ENCODE measurements at regions not wholly inside any gene's neighbourhood (a gene's known extent, or its start where the extent isn't known, plus 50 kb on each side); places are given as distances from the start of the nearest gene placed in this dataset.

DNA sequence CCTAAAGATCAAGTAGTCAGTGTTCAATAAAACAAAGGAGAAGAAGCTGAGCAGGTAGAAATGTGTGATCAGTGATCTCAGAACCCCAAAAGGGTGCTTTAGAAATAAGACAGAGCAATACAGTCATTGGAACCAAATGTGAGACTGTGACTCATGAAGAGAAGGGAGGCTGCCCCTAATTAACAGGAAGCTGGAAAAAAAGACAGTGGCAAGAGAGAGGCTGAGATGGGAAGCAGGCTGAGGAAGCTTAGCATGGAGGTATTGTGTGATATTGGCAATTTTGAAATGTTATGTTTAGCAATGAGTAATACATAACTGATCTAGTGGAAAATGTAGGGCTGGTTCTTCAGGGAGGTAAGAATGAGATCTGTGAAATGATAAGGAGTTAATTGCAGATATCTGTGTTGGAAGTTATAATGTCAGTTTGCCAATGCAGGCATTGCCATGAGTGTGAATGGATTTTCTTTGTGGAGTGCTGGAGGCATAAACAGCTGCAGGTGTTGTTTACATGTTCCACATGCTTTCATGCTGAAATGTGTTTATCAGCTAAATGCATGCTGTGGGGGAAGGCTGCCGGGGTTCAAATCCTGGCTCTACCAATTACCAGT is 90.6 kb upstream of the CACNA1E start:
- DNase-seq = no peak

DNA sequence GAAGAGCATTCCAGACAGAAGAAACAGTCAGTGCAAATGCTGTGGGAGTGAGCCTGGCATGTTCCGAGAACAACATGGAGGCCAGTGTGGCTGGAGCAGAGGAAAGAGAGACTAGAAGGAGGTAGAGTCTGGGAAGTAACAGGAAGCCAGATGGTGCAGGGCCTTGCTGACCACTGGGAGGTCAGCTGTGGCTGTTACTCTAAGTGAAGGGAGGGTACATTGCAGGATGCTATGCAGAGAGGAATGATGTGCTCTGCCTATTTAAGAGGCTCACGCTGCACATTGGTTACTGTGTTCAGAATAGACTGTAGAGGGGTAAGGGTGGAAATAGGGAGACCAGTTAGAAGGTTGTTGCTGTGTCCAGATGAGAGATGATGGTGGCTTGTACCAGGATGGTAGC is 88.6 kb upstream of the CACNA1E start:
- no peak for DNase-seq

DNA sequence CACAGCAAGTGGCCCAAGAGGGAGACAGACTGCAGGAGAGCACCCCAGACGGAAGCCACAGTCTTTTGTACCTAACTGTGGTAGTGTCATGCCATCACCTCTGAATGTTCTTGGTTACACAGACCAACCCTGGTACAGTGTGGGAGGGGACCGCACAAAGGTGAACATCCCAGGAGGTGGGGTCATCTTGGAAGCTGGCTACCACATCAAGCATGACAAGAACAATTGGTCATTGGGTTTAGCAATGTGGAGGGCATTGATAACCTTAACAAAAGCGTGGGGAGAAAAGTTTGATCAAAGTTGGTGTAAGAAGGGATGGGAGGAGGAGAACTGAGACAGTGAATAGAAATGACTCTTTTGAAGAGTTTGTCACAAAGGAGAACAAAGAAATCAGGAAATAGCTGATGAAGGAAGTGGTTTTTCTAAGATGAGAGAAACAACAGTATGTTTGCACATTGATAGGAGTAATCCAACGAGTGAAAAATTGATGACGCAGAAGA is 87.1 kb upstream of the CACNA1E start:
- peak in 3 of 5 donors; percentile 12 to 78 (median 40) for DNase-seq

DNA sequence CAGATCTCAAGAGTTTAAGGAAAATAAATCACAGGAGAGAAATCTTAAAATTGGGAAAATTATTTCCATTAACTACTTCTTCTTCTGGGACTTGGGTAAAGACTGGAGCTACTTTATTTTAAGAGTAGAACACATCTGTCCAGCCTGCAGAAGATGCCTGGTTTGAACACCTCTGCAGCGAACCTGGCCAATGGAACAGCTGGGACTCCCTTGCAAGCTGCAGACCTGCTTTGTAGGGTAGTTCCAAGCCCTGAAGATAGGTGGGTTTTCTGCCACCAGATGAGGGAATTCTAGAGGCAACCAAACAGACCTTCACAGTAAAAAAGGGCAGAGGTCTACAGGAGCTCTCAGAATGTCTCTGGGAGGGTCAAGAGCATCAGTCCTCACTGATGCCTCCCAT is 86.5 kb upstream of the CACNA1E start:
- DNase-seq = no peak

DNA sequence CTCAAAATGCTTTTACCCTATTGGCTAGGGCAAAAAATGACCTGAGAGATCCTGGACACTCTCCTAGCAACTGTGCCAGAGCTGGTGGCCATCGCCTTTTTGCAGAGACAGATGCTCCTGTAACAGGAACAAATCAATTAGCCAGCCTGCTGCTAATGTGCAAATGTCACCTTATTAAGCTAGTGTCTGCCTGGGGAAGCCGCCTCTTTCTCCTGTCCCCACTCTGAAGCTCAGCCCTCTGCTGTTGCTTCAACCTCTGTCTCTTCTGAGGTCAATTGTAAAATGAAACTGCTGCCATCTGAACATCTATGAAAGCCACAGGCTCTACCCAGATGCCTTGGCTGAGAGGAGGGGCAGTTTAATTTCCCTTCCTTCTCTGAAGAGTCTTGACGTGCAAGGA is 85.5 kb upstream of the CACNA1E start:
- DNase-seq = peak in 2 of 5 donors; percentile 16 to 78

DNA sequence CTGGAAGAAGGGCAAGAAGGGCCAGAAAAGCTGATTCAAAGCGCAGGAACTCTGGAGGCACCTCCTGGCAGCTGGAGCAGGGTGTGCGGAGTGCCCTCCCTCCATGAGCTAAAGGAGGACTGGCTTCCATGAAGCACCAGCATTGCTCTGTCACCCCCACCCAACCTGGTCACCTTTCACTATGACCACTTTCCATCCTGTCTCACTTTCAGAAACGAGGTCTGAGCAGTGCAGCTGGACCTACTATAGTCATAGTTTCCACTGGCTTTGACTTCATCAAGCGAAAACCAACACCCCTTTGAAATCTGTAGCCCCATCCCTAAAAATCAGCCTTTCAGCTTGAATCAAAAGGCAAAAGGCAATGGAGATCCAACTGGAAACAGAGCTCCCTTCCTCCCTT is 84.8 kb upstream of the CACNA1E start:
- DNase-seq = peak in 1 of 5 donors; percentile 61

DNA sequence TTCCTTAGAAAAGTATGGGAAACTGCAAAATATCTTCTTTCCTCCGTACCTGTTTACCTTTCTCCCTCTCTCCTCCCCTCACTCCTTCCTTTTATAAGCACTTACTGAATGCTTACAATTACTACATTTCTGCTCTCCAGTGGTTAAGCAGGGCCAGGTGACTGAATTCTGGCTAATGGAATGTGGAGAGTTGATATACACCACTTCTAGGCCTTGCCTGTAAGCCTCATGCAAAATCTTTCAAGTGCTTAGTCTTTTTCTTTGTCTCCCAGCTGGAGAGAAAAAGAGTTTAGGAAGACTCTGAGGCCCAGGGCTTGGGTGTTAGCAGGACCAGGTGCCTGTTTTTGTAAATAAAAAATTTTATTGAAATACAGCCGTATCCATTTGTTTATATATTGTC is 77.7 kb upstream of the CACNA1E start:
- no peak for DNase-seq

DNA sequence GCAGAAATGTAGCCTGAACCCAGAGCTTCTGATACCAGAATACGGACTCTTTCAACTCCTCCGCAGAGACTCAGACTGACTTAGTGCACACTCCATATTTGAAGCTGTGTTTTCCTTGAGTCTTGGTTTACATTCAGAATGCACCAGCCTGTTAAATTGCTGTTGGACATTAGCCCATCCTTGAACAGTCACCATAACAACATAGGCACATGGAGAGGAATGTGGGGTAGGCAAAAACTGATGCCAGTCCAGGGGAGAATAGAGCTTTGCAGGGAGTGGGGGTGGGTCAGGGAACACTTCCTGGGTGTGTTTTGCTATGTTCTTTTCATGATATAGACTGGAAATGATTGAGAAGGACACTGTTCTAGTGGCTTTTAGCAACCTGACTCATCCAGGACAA is 76.3 kb upstream of the CACNA1E start:
- DNase-seq = no peak

DNA sequence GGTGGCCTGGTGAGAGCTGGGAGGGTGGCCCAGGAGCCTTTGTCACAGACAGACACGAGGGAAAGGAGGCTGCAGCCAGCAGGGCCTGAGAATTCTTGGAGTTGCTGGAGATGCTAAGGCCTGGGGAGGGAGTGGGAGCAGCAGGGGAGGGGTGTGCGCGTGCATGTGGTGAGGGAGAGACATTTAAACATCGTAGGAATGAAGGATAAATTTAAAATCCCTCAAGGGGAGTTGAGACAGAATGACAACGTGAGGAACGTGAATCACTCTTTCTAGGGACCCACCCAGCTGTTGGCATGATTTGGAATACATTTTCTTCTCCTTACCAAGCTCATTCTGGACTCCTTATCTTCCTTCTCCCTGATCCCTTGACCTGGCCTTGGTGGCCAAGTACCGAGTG is 73.3 kb upstream of the CACNA1E start:
- DNase-seq = no peak

DNA sequence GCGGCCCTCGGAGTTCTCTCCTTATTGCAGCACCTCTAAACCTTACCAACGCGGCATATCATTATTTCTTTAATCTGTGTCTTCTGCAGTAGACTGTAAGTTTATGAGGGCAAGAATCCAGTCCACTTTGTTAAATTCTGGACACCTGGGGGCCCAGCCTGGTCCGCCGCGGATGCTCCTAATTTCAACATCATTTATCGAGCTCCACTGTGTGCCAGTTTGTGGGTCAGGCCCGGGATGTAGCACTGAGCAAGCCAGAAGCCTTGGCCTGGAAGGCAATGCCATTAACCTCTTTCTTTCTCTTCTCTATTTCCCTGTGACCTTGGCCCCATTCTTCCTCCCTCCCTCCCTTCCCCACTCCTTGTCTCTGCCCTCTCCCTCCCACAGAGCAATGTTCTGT is 70.6 kb upstream of the CACNA1E start:
- no peak for DNase-seq

DNA sequence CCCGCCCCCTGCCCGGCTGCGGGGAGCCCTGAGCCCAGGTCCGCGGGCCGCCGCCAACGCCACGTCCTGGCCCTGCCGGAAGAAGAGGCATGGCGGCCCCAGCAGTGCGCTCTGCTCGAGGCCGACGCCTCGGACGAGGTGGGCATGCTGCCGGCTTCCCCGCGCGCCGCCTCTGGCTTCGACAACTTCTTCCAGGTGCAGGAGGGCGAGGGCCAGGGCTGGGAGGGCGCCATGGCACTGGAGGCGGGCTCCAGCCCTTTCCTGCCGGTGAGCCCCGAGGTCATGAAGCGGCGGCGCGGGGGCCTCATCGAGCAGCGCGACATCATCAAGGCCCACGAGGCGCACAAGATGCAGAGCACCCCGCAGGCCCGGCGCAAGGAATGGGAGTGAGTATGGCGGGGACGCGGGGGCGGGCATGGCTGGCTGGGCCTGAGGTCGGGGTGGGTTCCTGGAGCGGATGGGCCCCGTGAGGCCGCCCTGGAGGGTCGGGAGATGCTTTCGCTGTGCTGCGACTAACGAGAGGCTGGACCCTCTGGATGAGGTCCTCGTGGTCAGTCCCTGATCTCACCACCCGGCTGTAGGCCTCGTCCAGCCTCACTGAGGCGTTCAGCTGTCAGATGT is 70.0 kb upstream of the CACNA1E start:
- no peak for DNase-seq

DNA sequence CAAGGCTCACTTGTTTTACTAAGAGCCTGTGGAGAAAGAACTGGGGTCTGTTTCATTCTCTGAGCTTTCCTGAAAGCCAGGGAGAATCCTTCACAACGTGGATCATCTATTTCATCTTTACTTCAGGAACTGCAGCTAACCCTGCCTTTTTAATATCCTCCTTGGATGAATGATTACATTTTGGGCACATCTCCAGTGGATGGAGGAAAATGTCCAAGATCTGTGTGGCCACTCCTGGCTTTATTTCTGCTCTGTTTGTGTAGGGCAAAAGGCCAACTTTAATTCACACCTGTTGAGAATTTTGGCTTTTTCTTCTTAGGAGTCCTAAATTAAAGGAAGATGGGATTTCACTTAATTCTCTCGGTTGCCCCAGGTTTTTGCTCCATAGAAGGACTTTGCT is 69.5 kb upstream of the CACNA1E start:
- no peak for DNase-seq

DNA sequence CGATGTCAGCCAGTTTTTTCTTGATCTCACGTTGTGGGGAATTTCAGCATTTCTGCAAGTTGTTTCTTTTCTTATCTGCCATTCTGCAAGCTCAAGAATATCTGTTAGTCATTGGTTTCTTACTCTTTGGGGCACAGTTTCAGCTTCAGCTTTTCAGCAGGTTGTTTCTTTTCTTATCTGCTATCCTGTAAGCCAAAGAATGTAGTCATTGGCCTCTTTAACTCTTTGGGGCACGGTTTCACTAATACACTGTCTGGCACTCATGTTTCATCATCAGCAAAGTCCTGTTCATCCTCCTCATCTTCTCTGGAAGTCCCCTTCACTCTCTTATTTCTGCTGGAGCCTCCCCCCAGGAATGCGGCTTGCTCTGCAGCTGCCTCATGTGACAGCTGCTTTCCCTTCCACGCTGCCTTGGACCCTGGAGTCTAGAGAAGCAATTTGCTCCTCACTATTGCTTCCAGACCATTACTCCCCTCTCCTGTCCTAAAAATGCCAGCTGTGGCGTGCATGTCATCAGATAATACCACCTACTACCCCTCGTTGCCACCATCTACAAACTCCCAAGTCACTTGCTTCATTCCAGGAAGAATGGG is 67.0 kb upstream of the CACNA1E start:
- no peak for DNase-seq

DNA sequence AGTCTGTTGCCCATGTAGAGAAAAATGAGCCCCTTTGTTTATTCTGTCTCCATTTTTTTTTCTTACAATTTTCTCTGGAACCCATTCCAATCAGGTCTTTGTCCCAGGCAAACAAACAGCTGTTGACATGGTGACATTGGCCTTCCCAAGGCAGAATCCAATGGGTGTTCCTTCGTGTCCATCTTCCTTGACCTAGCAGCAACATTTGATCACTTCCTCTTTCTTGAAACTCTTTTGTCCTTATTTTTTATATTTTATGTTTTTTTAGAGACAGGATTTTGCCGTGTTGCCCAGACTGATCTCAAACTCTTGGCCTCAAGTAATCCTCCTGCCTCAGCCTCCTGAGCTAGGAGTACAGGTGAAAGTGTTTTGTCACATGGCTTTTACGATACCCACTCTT is 65.4 kb upstream of the CACNA1E start:
- DNase-seq = no peak

DNA sequence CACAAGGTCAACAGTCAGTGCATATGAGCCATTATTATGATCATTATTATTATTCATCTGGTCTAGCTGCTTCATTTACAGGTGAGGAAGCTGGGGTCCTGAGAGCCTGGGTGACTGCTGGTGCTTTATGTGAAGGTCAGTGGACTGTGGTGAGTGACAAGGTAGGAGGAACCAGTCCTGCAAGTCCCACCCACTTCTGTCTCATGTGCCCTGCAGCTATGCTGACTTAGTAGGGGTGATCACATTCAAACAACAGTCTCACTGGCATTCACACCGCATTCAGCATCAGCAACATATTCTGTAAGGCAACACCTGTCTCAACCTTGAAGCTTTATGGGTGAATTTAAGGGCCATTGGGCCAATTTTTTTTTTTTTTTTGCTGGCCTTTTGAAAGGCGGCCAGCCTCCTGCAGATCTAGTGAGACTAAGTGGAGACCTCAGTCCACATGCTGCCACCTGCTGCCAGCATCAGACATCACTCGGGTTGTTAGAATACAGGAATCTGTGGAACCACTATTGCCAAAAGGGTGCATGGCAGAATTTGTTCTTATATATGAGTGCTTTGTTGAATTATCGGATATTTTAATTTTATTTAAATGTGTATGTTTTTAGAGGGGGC is 59.9 kb upstream of the CACNA1E start:
- DNase-seq = peak in 2 of 5 donors; percentile 13 to 43

DNA sequence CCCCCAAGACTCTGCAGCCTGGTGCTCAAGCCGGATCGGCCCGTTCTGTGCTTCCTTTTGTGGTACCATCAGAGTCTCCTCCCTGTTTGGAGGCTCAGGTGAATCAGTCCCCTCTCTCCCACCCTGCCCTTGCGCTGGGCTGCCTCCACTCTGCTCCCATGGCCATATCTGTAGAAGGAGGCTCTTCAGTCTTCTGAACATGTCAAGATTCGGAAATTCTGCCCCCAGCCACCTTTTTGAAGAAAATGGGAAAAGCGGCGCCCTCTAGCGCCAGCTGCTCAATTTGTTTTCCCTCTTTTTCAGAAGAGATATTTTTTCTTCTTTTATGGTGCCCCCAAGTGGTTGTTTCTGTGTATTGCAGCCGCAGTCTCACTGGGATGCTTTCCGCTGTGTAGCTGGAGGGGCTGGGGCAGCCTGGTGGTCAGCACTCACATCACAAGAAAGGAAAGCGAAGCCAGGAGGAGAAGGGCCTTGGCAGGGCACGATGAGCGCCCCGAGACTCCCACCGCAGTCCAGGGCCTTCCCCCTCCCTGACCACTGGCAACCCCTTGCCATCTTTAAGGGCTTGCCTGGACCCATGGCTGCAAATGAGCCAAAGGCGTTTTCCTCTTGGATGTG is 58.4 kb upstream of the CACNA1E start:
- peak; percentile 37 to 76 (median 63) for DNase-seq

DNA sequence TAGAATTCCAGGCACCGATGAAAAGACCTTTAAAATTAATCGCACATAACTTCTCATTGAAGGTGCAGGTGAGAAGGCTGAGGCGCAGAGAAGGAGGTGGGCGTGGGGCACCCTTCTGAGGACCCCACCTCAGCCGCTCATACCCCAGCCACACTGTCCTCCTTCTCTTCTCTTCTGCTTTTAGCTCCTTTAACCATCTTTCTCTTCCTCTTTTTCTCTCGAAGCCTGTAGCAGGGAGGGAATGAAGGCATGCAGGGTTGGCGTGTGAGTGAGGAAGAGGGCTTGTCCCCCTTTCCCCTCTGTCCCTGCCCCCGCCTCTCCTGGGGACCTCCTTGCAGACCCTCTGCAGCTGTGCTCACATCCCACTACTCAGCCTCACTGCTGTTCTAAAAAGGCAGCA is 57.8 kb upstream of the CACNA1E start:
- DNase-seq = no peak

DNA sequence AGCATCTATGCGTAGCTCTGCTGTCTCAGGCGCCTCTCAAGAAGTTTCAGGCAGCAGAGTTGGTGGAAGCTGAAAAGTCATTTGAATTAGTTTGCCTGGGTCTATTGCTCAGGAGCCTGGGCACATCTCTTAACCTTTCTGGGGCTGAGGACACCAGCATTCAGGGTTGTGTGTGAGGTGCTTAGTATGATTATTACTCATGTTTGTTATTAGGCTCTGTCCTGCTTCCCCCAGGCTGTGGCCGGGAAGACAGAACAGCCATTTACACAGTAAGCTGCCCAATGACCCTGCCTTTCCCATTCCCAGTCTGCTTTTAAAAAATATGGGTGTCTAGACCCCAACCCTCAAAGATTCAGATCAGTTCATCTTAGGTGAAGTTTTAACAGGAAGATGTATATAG is 53.9 kb upstream of the CACNA1E start:
- DNase-seq = no peak

DNA sequence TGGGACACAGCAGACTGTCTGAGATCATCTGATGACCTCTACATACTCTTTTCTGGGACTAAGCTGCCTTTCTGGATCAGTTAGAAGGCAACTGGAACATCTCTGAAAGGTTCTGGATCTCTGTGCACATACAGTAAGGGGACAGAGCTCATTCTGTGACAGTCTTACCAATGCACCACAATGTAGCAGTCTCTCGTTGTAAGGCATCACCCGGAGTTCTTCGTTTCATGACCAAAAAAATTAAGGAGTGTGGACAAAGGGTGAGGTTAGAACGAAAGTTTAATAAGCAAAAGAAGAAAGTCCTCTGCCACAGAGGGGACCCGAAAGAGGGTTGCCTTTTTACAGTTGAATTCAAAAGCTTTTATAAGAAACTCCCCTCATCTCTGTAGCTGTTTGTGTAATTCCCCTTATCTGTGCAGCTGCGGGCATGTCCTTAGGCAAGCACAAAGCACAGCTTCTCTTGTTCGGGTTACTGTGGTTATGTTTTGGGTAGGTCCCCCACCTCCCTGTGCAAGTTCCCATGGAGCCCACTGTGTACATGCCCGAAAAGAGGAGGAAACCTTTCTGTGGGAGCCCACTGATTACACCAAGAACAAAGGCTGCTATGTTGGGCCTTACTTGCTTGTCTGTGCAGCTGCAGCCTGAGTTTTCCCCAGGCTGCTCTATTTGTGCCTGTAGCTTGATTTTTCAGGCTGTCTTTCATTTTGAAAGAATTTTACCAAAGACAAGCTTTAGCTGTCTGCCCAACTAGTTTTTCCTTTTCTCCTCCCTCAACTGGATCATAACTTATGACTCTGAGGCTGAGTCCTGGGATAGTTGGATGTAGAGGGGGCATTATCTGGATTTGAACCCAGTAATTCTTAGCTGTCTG is 53.1 kb upstream of the CACNA1E start:
- no peak for DNase-seq

All from T-helper 1 cell (primary cell).